ENCODE measurements at regions not wholly inside any gene's neighbourhood (a gene's known extent, or its start where the extent isn't known, plus 50 kb on each side); places are given as distances from the start of the nearest gene placed in this dataset.

GRCh38 chr4:20124317-20125026 is 127.2 kb upstream of the SLIT2 start:
- peaks cover 0 to 9% (median 1%) of the 10 kb centered on the region in 11 donors for H3K9me3 Mint-ChIP-seq
- Histone ChIP-seq H3K27me3 (ENCODE audit: control insufficient read depth in 2 of 2, insufficient read depth in 2 of 2, low read length in 2 of 2) (no peaks in the 10 kb centered on the region), H3K36me3 (ENCODE audit: control insufficient read depth in 2 of 3, insufficient read depth in 3 of 3, low read length in 3 of 3) (no peaks in the 10 kb centered on the region), H3K9me3 (ENCODE audit: control insufficient read depth in 2 of 3, low read length in 3 of 3) (no peaks in the 10 kb centered on the region), H3K27ac (ENCODE audit: low read depth, low read length) (no peak overlapping the region), H3K4me3 (ENCODE audit: low read length) (no peak overlapping the region), H3K4me1 (ENCODE audit: control insufficient read depth in 2 of 2, insufficient read depth in 2 of 2, low read length in 2 of 2) (no peaks in the 10 kb centered on the region)
- ATAC-seq: no peak
- no peaks in the 10 kb centered on the region for H3K4me1 Mint-ChIP-seq
- intact Hi-C loops (cut with micrococcal nuclease): no loop called here
- ChIA-PET POLR2A (no interaction called here), CTCF (no interaction called here)
- H3K4me3 Mint-ChIP-seq: no peak overlapping the region
- no peaks in the 10 kb centered on the region for H3K27me3 Mint-ChIP-seq
- no peak overlapping the region for H3K27ac Mint-ChIP-seq
- no peak for DNase-seq
- H3K36me3 Mint-ChIP-seq: no peaks in the 10 kb centered on the region

GRCh38 chr4:20122198-20122988 is 129.3 kb upstream of the SLIT2 start:
- no peak overlapping the region for H3K27ac Mint-ChIP-seq
- Histone ChIP-seq H3K27ac (ENCODE audit: low read depth, low read length) (no peak overlapping the region), H3K4me3 (ENCODE audit: low read length) (no peak overlapping the region), H3K9me3 (ENCODE audit: control insufficient read depth in 2 of 3, low read length in 3 of 3) (no peaks in the 10 kb centered on the region), H3K36me3 (ENCODE audit: control insufficient read depth in 2 of 3, insufficient read depth in 3 of 3, low read length in 3 of 3) (no peaks in the 10 kb centered on the region), H3K4me1 (ENCODE audit: control insufficient read depth in 2 of 2, insufficient read depth in 2 of 2, low read length in 2 of 2) (no peaks in the 10 kb centered on the region), H3K27me3 (ENCODE audit: control insufficient read depth in 2 of 2, insufficient read depth in 2 of 2, low read length in 2 of 2) (no peaks in the 10 kb centered on the region)
- H3K27me3 Mint-ChIP-seq: no peaks in the 10 kb centered on the region
- POLR2A ChIA-PET: no interaction called here
- H3K4me1 Mint-ChIP-seq: no peaks in the 10 kb centered on the region
- no peak overlapping the region for H3K4me3 Mint-ChIP-seq
- intact Hi-C loops (cut with micrococcal nuclease): no loop called here
- CTCF ChIA-PET: no interaction called here
- peaks cover 0 to 9% (median 2%) of the 10 kb centered on the region in 11 donors for H3K9me3 Mint-ChIP-seq
- peaks cover 0 to 4% (median 0%) of the 10 kb centered on the region in 5 donors for H3K36me3 Mint-ChIP-seq
- DNase-seq (no peak), ATAC-seq (no peak)

GRCh38 chr4:20119141-20119540 is 132.6 kb upstream of the SLIT2 start:
- H3K4me1 Mint-ChIP-seq: no peaks in the 10 kb centered on the region
- CTCF ChIA-PET: no interaction called here
- Histone ChIP-seq H3K4me3 (ENCODE audit: low read length) (no peak overlapping the region), H3K27ac (ENCODE audit: low read depth, low read length) (no peak overlapping the region), H3K27me3 (ENCODE audit: control insufficient read depth in 2 of 2, insufficient read depth in 2 of 2, low read length in 2 of 2) (no peaks in the 10 kb centered on the region), H3K9me3 (ENCODE audit: control insufficient read depth in 2 of 3, low read length in 3 of 3) (no peaks in the 10 kb centered on the region), H3K4me1 (ENCODE audit: control insufficient read depth in 2 of 2, insufficient read depth in 2 of 2, low read length in 2 of 2) (no peaks in the 10 kb centered on the region), H3K36me3 (ENCODE audit: control insufficient read depth in 2 of 3, insufficient read depth in 3 of 3, low read length in 3 of 3) (no peaks in the 10 kb centered on the region)
- H3K27me3 Mint-ChIP-seq: no peaks in the 10 kb centered on the region
- no peak overlapping the region for H3K27ac Mint-ChIP-seq
- no peak for DNase-seq
- H3K36me3 Mint-ChIP-seq: peaks cover 0 to 5% (median 0%) of the 10 kb centered on the region in 5 donors
- POLR2A ChIA-PET: no interaction called here
- peaks cover 0 to 13% (median 4%) of the 10 kb centered on the region in 11 donors for H3K9me3 Mint-ChIP-seq
- intact Hi-C loops (cut with micrococcal nuclease): no loop called here
- ATAC-seq: no peak
- no peak overlapping the region for H3K4me3 Mint-ChIP-seq

GRCh38 chr4:20109391-20109790 is 142.3 kb upstream of the SLIT2 start:
- ATAC-seq: no peak
- ChIA-PET POLR2A (no interaction called here), CTCF (no interaction called here)
- no peak overlapping the region for H3K27ac Mint-ChIP-seq
- H3K36me3 Mint-ChIP-seq: peaks cover 0 to 3% (median 0%) of the 10 kb centered on the region in 5 donors
- H3K27ac ChIP-seq (ENCODE audit: low read depth, low read length): no peak overlapping the region
- H3K27me3 Mint-ChIP-seq: no peaks in the 10 kb centered on the region
- H3K4me3 Mint-ChIP-seq: no peak overlapping the region
- H3K9me3 ChIP-seq (ENCODE audit: control insufficient read depth in 2 of 3, low read length in 3 of 3): no peaks in the 10 kb centered on the region
- no peaks in the 10 kb centered on the region for H3K36me3 ChIP-seq (ENCODE audit: control insufficient read depth in 2 of 3, insufficient read depth in 3 of 3, low read length in 3 of 3)
- H3K4me1 Mint-ChIP-seq: no peaks in the 10 kb centered on the region
- no peaks in the 10 kb centered on the region for H3K27me3 ChIP-seq (ENCODE audit: control insufficient read depth in 2 of 2, insufficient read depth in 2 of 2, low read length in 2 of 2)
- intact Hi-C loops (cut with micrococcal nuclease): no loop called here
- no peak overlapping the region for H3K4me3 ChIP-seq (ENCODE audit: low read length)
- peaks cover 0 to 21% (median 7%) of the 10 kb centered on the region in 11 donors for H3K9me3 Mint-ChIP-seq
- no peak for DNase-seq
- H3K4me1 ChIP-seq (ENCODE audit: control insufficient read depth in 2 of 2, insufficient read depth in 2 of 2, low read length in 2 of 2): no peaks in the 10 kb centered on the region

- Mint-ChIP-seq H3K27ac (no peak overlapping the region), H3K27me3 (no peaks in the 10 kb centered on the region), H3K4me1 (no peaks in the 10 kb centered on the region), H3K36me3 (no peaks in the 10 kb centered on the region), H3K4me3 (no peak overlapping the region), H3K9me3 (peaks cover 0 to 22% (median 6%) of the 10 kb centered on the region in 11 donors)
- no peak for ATAC-seq
- no peaks in the 10 kb centered on the region for H3K4me1 ChIP-seq (ENCODE audit: control insufficient read depth in 2 of 2, insufficient read depth in 2 of 2, low read length in 2 of 2)
- H3K9me3 ChIP-seq (ENCODE audit: control insufficient read depth in 2 of 3, low read length in 3 of 3): no peaks in the 10 kb centered on the region
- DNase-seq: no peak
- H3K27ac ChIP-seq (ENCODE audit: low read depth, low read length): no peak overlapping the region
- H3K36me3 ChIP-seq (ENCODE audit: control insufficient read depth in 2 of 3, insufficient read depth in 3 of 3, low read length in 3 of 3): no peaks in the 10 kb centered on the region
- H3K4me3 ChIP-seq (ENCODE audit: low read length): no peak overlapping the region
- H3K27me3 ChIP-seq (ENCODE audit: control insufficient read depth in 2 of 2, insufficient read depth in 2 of 2, low read length in 2 of 2): no peaks in the 10 kb centered on the region
- ChIA-PET CTCF (no interaction called here), POLR2A (no interaction called here)
- intact Hi-C loops (cut with micrococcal nuclease): no loop called here
Observed at GRCh38 chr4:20106921-20107320, 144.8 kb upstream of the SLIT2 start.

- DNase-seq (no peak), ATAC-seq (no peak)
- no peaks in the 10 kb centered on the region for H3K27me3 ChIP-seq (ENCODE audit: control insufficient read depth in 2 of 2, insufficient read depth in 2 of 2, low read length in 2 of 2)
- H3K9me3 ChIP-seq (ENCODE audit: control insufficient read depth in 2 of 3, low read length in 3 of 3): no peaks in the 10 kb centered on the region
- H3K4me1 ChIP-seq (ENCODE audit: control insufficient read depth in 2 of 2, insufficient read depth in 2 of 2, low read length in 2 of 2): no peaks in the 10 kb centered on the region
- Mint-ChIP-seq H3K4me3 (no peak overlapping the region), H3K9me3 (peaks cover 0 to 22% (median 5%) of the 10 kb centered on the region in 11 donors), H3K27me3 (no peaks in the 10 kb centered on the region), H3K27ac (no peak overlapping the region), H3K4me1 (no peaks in the 10 kb centered on the region), H3K36me3 (no peaks in the 10 kb centered on the region)
- H3K36me3 ChIP-seq (ENCODE audit: control insufficient read depth in 2 of 3, insufficient read depth in 3 of 3, low read length in 3 of 3): no peaks in the 10 kb centered on the region
- no peak overlapping the region for H3K27ac ChIP-seq (ENCODE audit: low read depth, low read length)
- intact Hi-C loops (cut with micrococcal nuclease): no loop called here
- CTCF ChIA-PET: no interaction called here
- H3K4me3 ChIP-seq (ENCODE audit: low read length): no peak overlapping the region
- POLR2A ChIA-PET: no interaction called here
Observed at GRCh38 chr4:20101831-20102230, 149.9 kb upstream of the SLIT2 start.

GRCh38 chr4:20096911-20097310 is 154.8 kb upstream of the SLIT2 start:
- DNase-seq (no peak), ATAC-seq (no peak)
- ChIA-PET CTCF (no interaction called here), POLR2A (interaction anchor here (0.5 kb wide), 1 partner anchor 29 kb away, joined by 3 read pairs; no protein-coding TSS in a partner anchor)
- intact Hi-C loops (cut with micrococcal nuclease): no loop called here
- no peaks in the 10 kb centered on the region for H3K4me1 ChIP-seq (ENCODE audit: control insufficient read depth in 2 of 2, insufficient read depth in 2 of 2, low read length in 2 of 2)
- H3K9me3 Mint-ChIP-seq: peaks cover 0 to 11% (median 5%) of the 10 kb centered on the region in 11 donors
- H3K27me3 Mint-ChIP-seq: no peaks in the 10 kb centered on the region
- H3K27me3 ChIP-seq (ENCODE audit: control insufficient read depth in 2 of 2, insufficient read depth in 2 of 2, low read length in 2 of 2): no peaks in the 10 kb centered on the region
- no peaks in the 10 kb centered on the region for H3K9me3 ChIP-seq (ENCODE audit: control insufficient read depth in 2 of 3, low read length in 3 of 3)
- no peaks in the 10 kb centered on the region for H3K4me1 Mint-ChIP-seq
- no peaks in the 10 kb centered on the region for H3K36me3 ChIP-seq (ENCODE audit: control insufficient read depth in 2 of 3, insufficient read depth in 3 of 3, low read length in 3 of 3)
- no peak overlapping the region for H3K4me3 Mint-ChIP-seq
- no peak overlapping the region for H3K4me3 ChIP-seq (ENCODE audit: low read length)
- no peak overlapping the region for H3K27ac Mint-ChIP-seq
- no peak overlapping the region for H3K27ac ChIP-seq (ENCODE audit: low read depth, low read length)
- no peaks in the 10 kb centered on the region for H3K36me3 Mint-ChIP-seq
